GM12878 (cell line): ENCODE measurements at regions not wholly inside any gene's neighbourhood (a gene's known extent, or its start where the extent isn't known, plus 50 kb on each side); places are given as distances from the start of the nearest gene placed in this dataset.
"Not testable (repeated sequence)": the region's sequence is repeated elsewhere in the genome, so short reads cannot be mapped to it uniquely, and the experiment has no call there.

Experiments used
- DPF2 ChIP-seq: fragments of 450-650 bp; IDR thresholded peaks from 2 replicates; pipeline ENCODE4 v1.6.1; 2017; ENCODE audit warnings: mild to moderate bottlenecking
- KDM1A ChIP-seq: fragments of 200-600 bp; sonication (generic); IDR thresholded peaks from 2 replicates; pipeline ENCODE4 v1.6.1; 2016; ENCODE audit warnings: borderline replicate concordance
- MXI1 ChIP-seq: fragments of 150-350 bp; IDR thresholded peaks from 2 replicates; pipeline ENCODE4 v1.6.1; 2011; ENCODE audit warnings: low read depth, mild to moderate bottlenecking, inconsistent platforms, low read length, improper control_type of control experiment
- NFIC ChIP-seq: IDR thresholded peaks from 2 replicates; pipeline ENCODE4 v1.6.1; 2012; ENCODE audit warnings: low read depth, mild to moderate bottlenecking, inconsistent platforms, low read length, moderate library complexity
- SRF ChIP-seq, 2 experiments: IDR thresholded peaks; 2 replicates each; pipeline ENCODE4 v1.6.1; 2011; ENCODE audit warnings: low read depth in 2 of 2, low read length in 2 of 2, mild to moderate bottlenecking in 1 of 2, moderate library complexity in 1 of 2
- TCF12 ChIP-seq: IDR thresholded peaks from 2 replicates; pipeline ENCODE4 v1.6.1; 2011; ENCODE audit warnings: low read depth, mild to moderate bottlenecking, low read length
- TF ChIP-seq, protein P1 (sequence below), 3 experiments: IDR thresholded peaks in 2 of 3; conservative IDR thresholded peaks in 1 of 3; 2 replicates each; pipeline ENCODE4 v1.5.1; 2011; ENCODE audit warnings: low read depth in 3 of 3, low read length in 3 of 3, mild to moderate bottlenecking in 3 of 3, control low read depth in 2 of 3, moderate library complexity in 2 of 3, inconsistent platforms in 1 of 3, mixed read lengths in 1 of 3; ENCODE audit not compliant: control insufficient read depth in 2 of 3, insufficient read depth in 1 of 3; ENCODE audit errors: extremely low read depth in 1 of 3

DNA sequence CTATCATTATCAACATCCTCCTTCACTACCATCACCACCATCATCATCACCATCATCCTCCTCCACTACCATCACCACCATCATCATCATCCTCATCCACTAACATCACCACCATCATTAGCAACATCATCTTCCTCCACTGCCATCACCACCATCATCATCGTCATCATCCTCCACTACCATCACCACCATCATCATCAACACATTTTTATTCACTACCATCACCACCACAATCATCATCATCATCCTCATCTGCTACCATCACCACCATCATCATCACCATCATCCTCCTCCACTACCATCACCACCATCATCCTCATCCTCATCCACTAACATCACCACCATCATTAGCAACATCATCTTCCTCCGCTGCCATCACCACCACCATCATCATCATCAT is 639.2 kb upstream of the RBFOX1 start:
- not testable (repeated sequence) for TF ChIP-seq MXI1; DPF2; NFIC; SRF (IDR thresholded peaks at IDR 0.05; ENCODE audit: low read depth in 2 of 2, low read length in 2 of 2); KDM1A; TCF12
- TF ChIP-seq, protein P1, sequence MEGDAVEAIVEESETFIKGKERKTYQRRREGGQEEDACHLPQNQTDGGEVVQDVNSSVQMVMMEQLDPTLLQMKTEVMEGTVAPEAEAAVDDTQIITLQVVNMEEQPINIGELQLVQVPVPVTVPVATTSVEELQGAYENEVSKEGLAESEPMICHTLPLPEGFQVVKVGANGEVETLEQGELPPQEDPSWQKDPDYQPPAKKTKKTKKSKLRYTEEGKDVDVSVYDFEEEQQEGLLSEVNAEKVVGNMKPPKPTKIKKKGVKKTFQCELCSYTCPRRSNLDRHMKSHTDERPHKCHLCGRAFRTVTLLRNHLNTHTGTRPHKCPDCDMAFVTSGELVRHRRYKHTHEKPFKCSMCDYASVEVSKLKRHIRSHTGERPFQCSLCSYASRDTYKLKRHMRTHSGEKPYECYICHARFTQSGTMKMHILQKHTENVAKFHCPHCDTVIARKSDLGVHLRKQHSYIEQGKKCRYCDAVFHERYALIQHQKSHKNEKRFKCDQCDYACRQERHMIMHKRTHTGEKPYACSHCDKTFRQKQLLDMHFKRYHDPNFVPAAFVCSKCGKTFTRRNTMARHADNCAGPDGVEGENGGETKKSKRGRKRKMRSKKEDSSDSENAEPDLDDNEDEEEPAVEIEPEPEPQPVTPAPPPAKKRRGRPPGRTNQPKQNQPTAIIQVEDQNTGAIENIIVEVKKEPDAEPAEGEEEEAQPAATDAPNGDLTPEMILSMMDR (IDR thresholded peaks at IDR 0.05 in 2 of 3, conservative IDR thresholded peaks at IDR 0.05 in 1 of 3; ENCODE audit: control insufficient read depth in 2 of 3, extremely low read depth in 1 of 3, insufficient read depth in 1 of 3, low read depth in 3 of 3, low read length in 3 of 3) = not testable (repeated sequence)
